ENCODE measurements at regions not wholly inside any gene's neighbourhood (a gene's known extent, or its start where the extent isn't known, plus 50 kb on each side); places are given as distances from the start of the nearest gene placed in this dataset.
A peak's percentile ranks its signal among the peaks of the same experiment; 100 is the strongest.

- peak; percentile 32; the same call in 1 of the 2 replicates for TF ChIP-seq E2F6 (IDR thresholded peaks at IDR 0.05; ENCODE audit: borderline replicate concordance, low read depth)
- no peak for TF ChIP-seq MYC (IDR thresholded peaks at IDR 0.05; ENCODE audit: borderline replicate concordance, low read length)
- no peak for TF ChIP-seq POLR2A (IDR thresholded peaks at IDR 0.05; ENCODE audit: low read length)
- TF ChIP-seq REST (IDR thresholded peaks at IDR 0.05) = no peak
- no peak for TF ChIP-seq ATOH8 (CRISPR knock-in tag; IDR thresholded peaks at IDR 0.05; ENCODE audit: low read depth)
- TF ChIP-seq CTCF (IDR thresholded peaks at IDR 0.05) = no peak
- no peak for TF ChIP-seq KDM1A (IDR thresholded peaks at IDR 0.05; ENCODE audit: low read depth)
- TF ChIP-seq HMGXB4 (CRISPR knock-in tag; IDR thresholded peaks at IDR 0.05; ENCODE audit: borderline replicate concordance) = no peak
- TF ChIP-seq USF2 (IDR thresholded peaks at IDR 0.05) = no peak
- TF ChIP-seq PBX3 (IDR thresholded peaks at IDR 0.05) = no peak
Observed at GRCh38 chr12:46963977-46964971, 115.1 kb upstream of the PCED1B start.
